Esophagus squamous epithelium (tissue), 4 donors: ENCODE measurements at regions not wholly inside any gene's neighbourhood (a gene's known extent, or its start where the extent isn't known, plus 50 kb on each side); places are given as distances from the start of the nearest gene placed in this dataset.

ENCODE experiments used
- CTCF ChIP-seq, 6 experiments: fragments of 450-650 bp in 4 of 6; fragments of 200-600 bp in 2 of 6; sonication (generic) in 2 of 6; IDR thresholded peaks; one replicate each; pipeline ENCODE4 v1.5.1; 2016 to 2019; ENCODE audit warnings: antibody characterized with exemption in 6 of 6, mild to moderate bottlenecking in 4 of 6, moderate library complexity in 4 of 6
- POLR2A ChIP-seq, 4 donors: fragments of 450-650 bp; IDR thresholded peaks; one replicate each; pipeline ENCODE4 v1.6.1; 2017; ENCODE audit warnings: antibody characterized with exemption in 4 of 4, mild to moderate bottlenecking in 4 of 4, moderate library complexity in 3 of 4

- TF ChIP-seq CTCF (IDR thresholded peaks at IDR 0.05) (no peak), POLR2A (IDR thresholded peaks at IDR 0.05) (no peak)
Observed at GRCh38 chr1:72917920-72918319, 635.6 kb upstream of the NEGR1 start.
